HG02981 (cell line): ENCODE measurements at regions not wholly inside any gene's neighbourhood (a gene's known extent, or its start where the extent isn't known, plus 50 kb on each side); places are given as distances from the start of the nearest gene placed in this dataset.
A peak's percentile ranks its signal among the peaks of the same experiment; 100 is the strongest.

Experiments used
- ATAC-seq: cut with Tn5 transposase; IDR thresholded peaks from one replicate; pipeline ENCODE4 v1.9.1; 2021; ENCODE audit warnings: mild to moderate bottlenecking, moderate library complexity; ENCODE audit not compliant: unreplicated experiment

DNA sequence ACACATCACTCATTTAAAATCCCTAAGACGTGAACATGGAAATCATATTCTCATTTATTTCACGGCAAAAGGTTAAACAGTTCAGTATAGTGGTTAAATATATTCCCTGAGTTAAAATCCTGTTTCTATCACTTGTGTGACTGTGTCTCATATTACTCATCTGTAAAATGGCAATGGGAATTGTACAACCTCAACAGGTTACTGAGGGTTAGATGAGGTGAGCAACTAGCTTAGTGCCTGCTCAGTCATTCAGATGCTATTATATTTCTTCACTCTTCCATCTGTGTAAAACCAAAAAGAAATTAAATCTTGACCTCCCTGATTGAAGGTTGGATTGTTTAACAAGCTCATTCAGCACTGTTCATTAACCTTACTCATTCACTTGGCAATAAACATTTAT, 212.4 kb upstream of the STK17B start:
- ATAC-seq = no peak

DNA sequence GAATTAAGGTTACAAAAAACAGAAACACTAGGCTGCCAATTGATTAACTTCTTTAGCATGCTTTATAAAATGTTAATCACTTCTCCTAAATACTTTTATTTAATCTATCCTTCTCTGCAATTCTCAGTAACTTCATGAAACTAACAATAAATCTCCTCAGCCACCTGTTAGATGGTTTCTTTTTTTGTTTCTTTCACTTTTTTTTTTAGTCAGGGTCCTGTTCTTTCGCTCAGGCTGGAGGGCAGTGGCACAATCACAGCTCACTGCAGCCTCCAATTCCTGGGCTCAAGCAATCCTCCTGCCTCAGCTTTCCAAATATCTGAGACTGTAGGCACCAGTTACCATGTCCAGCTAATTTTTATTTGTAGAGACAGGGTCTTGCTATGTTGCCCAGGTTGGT, 213.4 kb upstream of the STK17B start:
- ATAC-seq = no peak

DNA sequence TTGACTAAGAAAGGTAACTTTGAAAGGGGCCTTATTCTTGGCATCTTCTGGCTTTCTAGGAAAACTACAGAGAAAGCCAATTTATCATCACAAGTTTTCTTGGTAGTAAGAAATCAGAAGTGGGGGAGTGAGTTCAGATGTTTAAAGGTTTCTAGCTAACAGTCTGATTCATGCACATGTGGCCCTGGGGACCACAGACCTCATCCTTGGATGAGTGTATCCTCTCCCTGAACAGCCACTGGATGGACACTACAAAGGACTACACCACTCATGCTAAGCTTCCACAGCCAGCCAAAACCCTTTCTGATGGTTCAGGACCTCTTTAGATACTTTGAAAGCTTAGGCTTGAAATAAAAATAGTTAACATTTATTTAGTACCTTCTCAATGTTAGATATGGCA, 218.3 kb upstream of the STK17B start:
- ATAC-seq = no peak

DNA sequence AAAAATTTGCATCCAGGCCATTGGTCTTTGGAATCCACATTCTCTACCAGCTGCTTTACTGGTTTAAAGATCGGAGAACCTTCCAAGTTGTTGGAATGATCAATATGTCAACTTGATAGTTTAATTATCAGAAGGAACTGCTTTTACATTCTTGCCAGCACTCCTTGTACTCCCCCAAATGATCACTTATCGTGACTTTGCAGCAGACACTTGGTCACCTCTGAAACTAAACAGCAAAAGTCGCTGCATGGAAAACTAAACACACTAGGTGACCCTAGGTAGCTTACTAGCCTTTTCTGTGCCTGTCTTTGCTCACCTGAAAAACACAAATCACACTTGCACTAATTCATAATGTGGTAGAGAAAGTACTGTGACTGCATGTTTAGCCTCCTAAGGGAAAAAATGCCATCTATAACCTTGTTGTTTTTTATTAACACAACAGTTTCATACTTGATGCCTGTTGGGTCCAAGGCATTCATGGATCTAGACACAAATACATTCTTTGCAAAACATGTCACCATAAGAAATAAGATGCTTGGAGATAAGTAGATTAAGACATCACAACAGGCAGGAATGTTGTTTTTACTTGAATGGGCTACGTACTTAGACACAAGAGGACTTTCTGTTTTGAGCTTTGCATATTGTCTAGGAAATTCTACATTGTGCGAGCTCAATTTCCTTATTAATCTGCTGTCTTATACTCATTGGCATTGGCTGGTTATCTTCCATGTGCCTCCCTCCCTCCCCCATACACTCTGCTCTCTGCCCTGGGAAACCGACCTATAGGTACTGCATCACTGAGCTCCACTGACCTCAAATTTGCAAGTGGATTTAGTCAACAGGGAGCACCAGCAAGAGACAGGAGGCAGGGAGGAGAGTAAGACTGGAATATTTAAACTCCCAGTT, 219.1 kb upstream of the STK17B start:
- no peak for ATAC-seq

DNA sequence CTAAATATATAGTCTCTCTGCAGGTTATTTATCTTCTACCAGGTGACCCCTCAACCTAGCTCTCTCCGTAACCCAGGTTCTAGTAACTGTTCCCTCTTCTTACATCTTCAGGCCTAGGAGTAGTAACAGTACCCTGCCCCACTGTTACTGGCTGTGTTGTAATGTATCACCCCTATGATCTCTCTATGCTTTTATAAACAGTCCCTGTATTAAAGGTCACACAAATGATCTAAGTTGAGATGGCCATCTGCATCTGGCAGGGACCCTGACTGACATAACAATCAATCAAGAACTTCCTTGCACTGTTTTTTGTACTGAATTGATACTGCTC, 219.7 kb upstream of the STK17B start:
- no peak for ATAC-seq

DNA sequence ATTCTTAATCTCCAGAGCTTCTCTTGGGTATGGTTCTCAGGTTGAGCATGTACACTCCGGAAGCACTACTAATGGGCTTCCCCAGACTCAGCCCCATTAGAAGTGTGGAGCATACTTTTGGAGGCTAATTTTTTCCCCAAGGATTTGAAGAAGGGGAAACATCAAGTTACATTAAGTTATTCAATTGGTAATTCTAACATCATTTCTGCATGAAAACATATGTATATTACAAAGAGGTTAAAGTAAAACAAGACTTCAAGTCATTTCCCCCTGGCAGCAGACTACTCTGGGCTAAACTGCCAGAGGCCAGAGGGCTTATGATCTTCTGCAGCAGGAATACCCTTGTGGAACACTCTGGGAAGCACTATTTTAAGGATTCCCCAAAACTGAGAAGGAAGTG, 227.7 kb upstream of the STK17B start:
- ATAC-seq = no peak

DNA sequence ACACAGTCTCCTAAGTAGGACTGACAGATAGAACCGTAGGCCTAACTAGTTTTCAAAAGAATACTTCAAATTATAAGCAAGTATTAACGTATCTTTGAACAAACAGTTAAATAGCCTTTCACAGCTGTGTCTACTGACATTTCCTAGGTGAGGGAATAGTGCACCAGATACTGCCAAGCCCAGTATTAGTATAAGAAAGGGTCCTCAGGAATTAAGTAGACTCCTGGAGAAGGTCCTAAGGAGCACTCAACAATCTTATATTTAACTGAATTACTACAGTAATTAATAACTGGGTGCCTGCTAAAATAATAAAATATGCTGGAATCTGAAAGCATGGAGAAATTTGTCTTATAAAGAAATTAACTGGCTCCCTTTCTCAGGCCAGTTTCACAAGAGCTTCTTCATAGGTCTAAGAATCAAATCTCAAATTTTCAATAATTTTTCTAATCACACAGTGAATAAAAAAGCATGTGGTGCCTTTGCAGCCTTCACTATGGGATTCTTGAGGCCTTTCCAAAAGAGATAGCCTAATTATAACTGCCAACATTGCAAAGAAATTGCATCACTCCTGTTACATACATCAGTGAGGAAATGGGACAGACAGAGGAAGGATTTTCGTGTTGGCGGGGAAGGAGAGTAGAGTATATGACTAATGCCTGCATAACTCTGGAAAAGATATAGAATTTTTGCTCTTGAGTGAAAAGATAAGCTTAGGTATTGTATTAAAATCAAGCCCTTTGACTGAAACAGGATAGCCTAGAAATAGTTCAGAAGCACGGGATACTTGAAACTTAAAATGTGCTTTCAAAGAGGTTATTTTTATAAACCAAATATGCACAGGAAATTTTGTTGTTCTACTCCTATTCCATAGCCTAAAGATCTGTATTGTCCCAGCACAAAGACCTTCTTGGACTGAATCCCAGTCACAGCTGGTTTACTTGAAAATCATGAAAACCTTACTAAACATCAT, 228.6 kb upstream of the STK17B start:
- no peak for ATAC-seq

DNA sequence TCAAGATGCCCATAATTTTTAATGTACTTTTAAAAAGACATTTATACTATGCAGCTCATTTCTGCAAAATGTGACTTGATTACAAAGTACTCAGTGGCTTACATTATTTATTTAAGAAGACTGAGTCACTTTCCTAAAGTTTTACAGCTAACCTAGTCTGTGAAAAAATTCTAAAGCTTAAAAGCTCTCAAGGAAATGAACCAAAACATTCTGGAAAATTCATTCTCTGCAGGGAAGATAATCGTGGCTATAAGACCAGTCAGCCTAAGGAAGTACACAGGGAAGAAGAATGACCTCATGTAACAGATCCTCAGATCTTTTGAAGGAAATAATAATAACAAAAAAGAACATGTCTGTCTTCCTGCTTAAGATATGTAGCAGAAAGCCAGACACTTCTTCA, 232.1 kb upstream of the STK17B start:
- ATAC-seq = no peak

DNA sequence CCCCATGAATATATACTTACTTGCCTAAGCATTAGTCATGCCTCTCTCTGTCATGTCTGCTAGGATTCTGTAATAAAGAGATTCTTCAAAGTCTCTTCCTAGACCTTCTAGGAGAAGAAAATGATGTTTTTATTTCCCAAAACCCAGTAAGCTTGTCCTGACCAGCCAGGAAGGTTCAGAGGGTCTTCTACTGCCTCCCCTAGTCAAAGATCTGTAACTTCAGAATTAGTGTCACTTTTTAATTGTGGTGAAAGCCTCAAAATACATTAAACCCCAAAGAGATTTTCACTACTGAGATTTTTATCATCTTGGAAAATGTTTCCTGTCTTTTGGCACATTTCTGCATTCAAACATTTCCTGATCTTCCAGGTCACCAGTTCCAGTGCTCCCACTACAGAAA, 232.9 kb upstream of the STK17B start:
- ATAC-seq = no peak

DNA sequence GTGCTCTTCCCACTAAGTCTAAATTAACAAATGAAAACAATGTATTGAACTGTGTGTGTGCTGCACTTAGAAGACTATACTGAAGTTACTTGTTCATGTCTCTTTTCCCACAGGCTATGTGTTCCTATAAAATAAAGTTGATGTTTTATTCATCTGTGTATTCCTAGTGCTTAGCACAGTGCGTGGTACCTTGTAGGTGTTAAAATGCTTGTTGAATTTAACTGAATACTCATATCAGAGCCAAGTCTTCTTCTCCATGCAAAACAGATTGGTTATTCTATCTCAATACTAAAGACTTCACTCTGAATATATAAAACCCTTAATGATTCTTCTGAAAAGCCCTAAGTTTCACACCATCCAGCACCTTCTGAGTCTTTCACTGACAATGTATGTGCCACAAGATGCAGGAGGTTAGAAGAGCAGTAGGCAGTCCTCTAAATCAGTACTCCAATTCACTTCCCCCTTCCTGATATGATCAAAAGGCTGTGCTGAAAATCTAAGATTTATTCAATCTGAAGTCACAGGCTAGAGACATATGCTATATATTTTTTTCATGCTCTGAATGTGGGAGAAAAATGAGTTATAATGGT, 231.7 kb upstream of the CCDC150 start:
- no peak for ATAC-seq

DNA sequence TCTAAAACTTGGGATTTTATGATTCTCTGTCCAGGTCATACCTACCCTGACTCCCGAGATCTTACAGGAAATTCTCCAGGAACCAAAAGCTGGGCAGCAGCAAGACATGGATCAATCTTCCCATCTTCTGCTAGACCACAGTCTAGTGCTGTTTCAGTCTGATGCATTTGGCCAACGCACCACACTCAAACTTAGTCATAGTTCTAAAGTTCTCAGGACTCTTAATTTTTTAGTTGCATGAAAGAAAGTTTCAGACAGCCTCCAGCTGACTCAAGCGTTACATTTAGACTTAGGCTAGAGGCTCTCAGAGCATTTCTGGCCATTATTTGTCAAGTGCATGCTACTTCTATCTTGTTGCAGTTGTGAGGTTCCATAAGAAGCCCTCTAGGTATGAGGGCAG, 230.1 kb upstream of the CCDC150 start:
- no peak for ATAC-seq

DNA sequence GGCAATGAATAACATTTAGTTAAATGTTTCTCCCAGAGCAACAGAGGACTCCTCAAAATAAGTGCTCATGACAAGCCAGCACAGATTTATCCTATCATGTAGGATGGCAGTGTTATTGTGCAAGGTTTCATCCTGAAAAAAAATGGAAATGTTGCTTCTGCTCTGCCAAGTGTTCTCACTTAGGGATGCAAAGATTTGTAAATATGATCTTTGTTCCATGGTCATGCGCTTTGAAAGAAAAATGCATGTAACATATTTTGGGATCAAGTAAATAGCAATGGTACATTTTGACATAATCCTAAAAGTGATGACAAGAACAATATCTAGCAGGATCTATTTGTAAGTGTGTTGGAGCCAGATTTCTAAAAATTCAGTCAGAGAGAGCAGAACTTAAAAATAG, 229.5 kb upstream of the CCDC150 start:
- no peak for ATAC-seq

DNA sequence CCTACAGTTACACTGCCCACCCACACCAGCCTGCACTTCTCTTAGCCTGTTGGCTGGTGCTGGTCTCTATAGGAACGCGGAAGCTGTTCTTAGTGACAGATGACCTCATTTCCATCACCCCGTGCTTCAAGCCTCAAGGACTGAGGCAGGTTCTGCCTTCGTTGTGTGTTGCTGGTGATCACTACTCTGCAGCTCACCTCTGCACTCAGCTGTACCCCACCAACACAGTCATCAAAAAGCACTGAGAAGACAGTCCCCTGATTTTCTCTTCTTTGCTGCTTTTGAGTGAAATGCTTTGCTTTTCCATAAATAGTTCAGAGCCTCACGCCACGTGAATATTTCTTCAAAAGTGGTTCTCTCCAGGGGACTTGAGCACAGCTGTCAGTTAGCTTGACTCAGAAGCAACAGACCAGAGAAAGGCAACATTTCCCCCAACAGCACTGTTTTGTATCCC, 225.7 kb upstream of the CCDC150 start:
- peak; percentile 79 for ATAC-seq

DNA sequence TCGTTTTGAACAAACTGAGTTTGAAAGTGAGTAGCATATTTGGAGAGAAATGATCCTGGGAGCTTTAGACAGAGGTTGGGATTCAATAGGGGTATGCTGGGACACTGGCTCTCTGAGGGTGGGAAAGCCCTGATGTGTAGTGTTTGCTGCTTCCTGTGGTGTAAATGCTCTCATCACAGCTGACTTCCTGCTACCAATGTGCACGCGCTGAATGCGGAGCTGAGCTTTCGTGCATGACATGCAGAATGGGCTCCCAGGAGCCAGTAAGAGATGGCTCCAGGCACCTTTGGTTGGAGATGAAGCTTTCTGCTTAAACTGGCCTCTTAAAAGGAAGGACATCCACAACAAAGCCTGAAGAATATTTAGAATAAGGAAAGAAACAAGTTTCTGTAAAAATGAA, 224.1 kb upstream of the CCDC150 start:
- ATAC-seq = peak; percentile 59

DNA sequence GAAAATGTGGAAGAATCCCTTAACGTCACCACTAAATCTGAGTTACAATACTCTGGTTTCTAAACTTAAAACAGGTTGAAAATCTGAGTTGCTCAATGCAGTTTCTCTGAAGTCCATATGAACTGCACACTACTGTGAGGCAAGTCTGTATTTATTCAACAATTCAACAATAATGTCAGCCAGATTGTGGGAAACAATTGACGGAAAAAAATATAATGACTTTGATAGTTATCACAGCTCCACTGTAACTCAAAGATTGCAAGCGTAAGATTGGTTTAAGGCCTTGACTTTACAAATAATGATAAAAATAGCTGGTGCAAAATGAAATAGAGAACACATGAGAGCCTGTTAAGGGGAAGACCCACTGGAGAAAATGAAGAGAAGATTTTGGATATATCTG, 219.4 kb upstream of the CCDC150 start:
- ATAC-seq = no peak

DNA sequence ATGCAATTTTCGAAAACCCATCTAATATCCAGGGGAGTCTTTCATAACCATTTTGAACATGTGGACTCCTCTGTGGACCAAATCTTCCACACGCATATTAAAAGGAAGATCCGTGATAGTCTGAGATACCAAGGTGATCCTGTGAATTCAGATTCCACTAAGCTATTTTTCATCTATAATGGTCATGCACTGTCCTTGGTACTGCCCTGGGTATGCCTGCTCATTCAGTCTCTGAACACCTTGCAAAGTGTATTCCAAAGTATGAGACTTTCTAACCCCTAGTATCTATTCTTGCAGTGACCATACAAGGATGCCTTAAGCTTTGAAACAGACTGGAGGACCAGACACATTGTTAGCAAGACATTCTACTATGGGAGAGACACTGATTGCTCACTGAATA, 217.6 kb upstream of the CCDC150 start:
- ATAC-seq = no peak

DNA sequence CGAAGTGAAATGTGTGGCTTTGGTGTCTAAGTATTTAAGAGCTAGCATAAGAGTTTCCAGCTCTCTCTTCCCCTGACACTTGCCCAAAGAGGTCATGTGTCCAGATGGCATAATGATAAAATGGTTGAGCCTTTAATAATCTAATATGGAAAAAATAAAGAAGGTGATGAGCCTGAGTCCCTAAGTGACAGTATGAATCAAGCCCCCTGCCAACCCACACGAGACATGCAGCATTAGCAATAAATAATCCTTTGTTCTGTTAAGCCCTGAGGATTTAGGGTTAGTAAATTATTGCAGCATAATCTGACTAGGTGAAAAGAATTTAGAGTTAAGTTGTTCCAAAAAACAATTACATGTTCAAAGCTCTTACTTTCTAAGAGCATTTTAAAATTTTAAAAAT, 217.2 kb upstream of the CCDC150 start:
- ATAC-seq = no peak

DNA sequence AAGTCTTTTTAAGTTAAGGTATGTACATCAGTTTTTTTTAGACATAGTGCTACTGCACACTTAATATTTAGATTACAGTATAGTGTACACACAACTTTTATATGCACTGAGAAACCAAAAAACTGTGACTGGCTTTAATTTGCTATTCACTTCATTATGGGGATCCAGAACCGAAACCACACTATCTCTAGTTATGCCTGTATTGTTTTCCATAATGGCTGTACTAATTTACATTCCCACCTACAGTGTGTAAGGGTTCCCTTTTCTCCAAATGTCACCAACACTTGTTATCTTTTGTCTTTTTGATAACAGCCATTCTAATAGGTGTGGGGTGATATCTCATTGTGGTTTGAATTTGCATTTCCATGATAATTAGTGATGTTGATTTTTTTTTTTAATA, 213.4 kb upstream of the CCDC150 start:
- no peak for ATAC-seq

DNA sequence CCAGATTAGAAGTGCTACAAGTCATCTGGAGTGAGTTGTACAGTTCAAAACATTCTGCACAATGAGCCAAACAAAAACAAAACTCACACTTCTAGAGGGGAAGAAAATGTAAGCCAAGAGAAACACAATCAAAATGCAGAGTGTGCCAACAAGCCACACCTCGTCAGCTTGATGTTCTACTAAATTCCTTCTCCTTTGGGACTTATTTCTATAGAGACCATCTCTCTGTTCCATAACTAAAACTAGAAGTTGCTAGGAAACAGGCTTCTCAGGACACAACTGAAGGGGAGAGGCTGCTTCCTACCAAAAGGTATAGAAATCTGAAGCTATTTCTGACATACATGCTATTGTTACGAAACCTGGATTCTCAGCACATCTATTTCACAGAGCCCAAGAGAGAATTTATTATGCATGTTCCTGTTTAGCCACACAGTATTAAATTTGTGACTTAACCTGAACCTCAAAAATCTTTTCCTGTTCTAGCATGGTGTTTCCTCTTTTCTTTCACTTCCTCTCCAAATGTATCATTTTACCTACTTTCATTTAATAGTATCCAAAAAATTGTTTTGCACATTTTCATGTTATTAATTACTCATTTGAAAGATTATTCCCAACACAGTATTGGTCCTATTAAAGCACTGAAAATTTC, 211.4 kb upstream of the CCDC150 start:
- ATAC-seq = no peak

DNA sequence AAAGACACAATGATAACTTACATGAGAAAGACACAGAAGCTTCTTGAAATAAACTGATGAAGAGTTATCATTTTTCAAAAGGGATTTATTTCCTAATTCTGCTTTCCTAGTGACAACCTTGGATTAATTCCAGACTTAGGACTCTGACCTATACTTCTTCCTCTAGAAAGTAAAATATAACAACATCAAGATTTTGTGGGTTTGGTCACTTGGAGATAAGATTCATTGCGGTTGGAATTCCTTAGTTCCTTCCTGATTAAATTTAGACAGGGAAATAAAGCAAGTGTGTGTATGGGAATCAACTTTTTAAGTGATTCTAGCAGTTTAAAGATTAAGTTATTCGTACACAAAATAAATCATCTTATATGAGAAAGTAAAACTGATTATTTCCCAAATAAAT, 208.4 kb upstream of the CCDC150 start:
- no peak for ATAC-seq

DNA sequence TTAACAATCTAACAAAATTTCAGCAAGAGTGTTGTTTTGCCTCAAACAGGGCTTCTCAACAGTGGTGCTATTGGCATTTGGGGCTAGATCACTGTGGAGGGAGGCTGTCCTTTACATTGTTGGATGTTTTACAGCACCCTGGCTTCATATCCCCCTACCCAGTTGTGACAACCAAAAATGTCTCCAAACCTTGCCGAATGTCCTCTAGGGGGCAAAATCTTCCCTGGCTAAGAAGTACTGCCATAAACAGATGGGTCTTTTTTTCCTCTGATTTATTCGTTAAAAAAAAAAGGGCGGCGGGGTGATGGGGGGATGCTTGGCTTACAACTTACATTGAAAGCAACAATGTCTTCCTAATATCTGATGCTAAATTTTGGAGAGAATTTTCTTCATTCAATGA, 207.6 kb upstream of the CCDC150 start:
- no peak for ATAC-seq
